ENCODE measurements at regions not wholly inside any gene's neighbourhood (a gene's known extent, or its start where the extent isn't known, plus 50 kb on each side); places are given as distances from the start of the nearest gene placed in this dataset.

GRCh38 chr1:170402476-170403311 is 129.3 kb upstream of the GORAB start:
- H3K4me3 ChIP-seq, result no peak overlapping the region
- peaks cover 0 to 4% (median 0%) of the 10 kb centered on the region in 12 donors for H3K9me3 ChIP-seq
- peak overlapping the region in 5 of 12 donors; percentile 11 to 32 (median 22) for H3K27ac ChIP-seq
- no peaks in the 10 kb centered on the region for H3K4me1 ChIP-seq
- no peaks in the 10 kb centered on the region for H3K36me3 ChIP-seq
- ATAC-seq (peak in 3 of 4 donors; percentile 41 to 61 (median 54)), DNase-seq (no peak)
- no peaks in the 10 kb centered on the region for H3K27me3 ChIP-seq
- intact Hi-C loops (cut with DNase I), result loop anchor here in 1 of 10 donors (10.0 kb wide), 1 partner anchor 262 kb away; the partner anchor contains the start of gene PRRX1
- TF ChIP-seq POLR2A (IDR thresholded peaks at IDR 0.05), result no peak
- TF ChIP-seq CTCF (IDR thresholded peaks at IDR 0.05), result no peak
- WGBS, 4 donors, result 63 to 90% (median 77%) methylated on average over 4 of the region's 4 CpGs

- no peak overlapping the region for H3K4me3 ChIP-seq
- H3K36me3 ChIP-seq, result no peaks in the 10 kb centered on the region
- intact Hi-C loops (cut with DNase I), result loop anchor here in 1 of 10 donors (10.0 kb wide), 1 partner anchor 258 kb away; the partner anchor contains the start of gene PRRX1
- H3K27me3 ChIP-seq, result no peaks in the 10 kb centered on the region
- H3K9me3 ChIP-seq, result peaks cover 0 to 4% (median 0%) of the 10 kb centered on the region in 12 donors
- WGBS, 4 donors, result 71 to 82% (median 78%) methylated on average over 2 of the region's 2 CpGs
- TF ChIP-seq CTCF (IDR thresholded peaks at IDR 0.05), result no peak
- TF ChIP-seq POLR2A (IDR thresholded peaks at IDR 0.05), result no peak
- H3K27ac ChIP-seq, result no peak overlapping the region
- no peak for DNase-seq
- ATAC-seq, result no peak
- peaks cover 0 to 15% (median 4%) of the 10 kb centered on the region in 12 donors for H3K4me1 ChIP-seq
Measured at GRCh38 chr1:170407138-170407537, 124.8 kb upstream of the GORAB start.

- TF ChIP-seq POLR2A (IDR thresholded peaks at IDR 0.05), result no peak
- TF ChIP-seq CTCF (IDR thresholded peaks at IDR 0.05), result no peak
- intact Hi-C loops (cut with DNase I), result loop anchor here in 1 of 10 donors (10.0 kb wide), 1 partner anchor 257 kb away; the partner anchor contains the start of gene PRRX1
- no peak for ATAC-seq
- Histone ChIP-seq H3K4me3 (no peak overlapping the region), H3K9me3 (peaks cover 0 to 4% (median 0%) of the 10 kb centered on the region in 12 donors), H3K27ac (no peak overlapping the region), H3K27me3 (no peaks in the 10 kb centered on the region), H3K4me1 (peaks cover 0 to 19% (median 4%) of the 10 kb centered on the region in 12 donors), H3K36me3 (no peaks in the 10 kb centered on the region)
- WGBS, 4 donors, result 73 to 86% (median 81%) methylated on average over 1 of the region's 1 CpG
- no peak for DNase-seq
Measured at GRCh38 chr1:170407581-170407980, 124.4 kb upstream of the GORAB start.

All from heart left ventricle (tissue), 16 donors.